Stimulated activated CD8-positive, alpha-beta memory T cell treated with anti-CD3 and anti-CD28 coated beads, Interleukin-12 subunit alpha, Interleukin-12 subunit beta, amount 100 ng/mL, for 1 hour (primary cell): ENCODE measurements at regions not wholly inside any gene's neighbourhood (a gene's known extent, or its start where the extent isn't known, plus 50 kb on each side); places are given as distances from the start of the nearest gene placed in this dataset.
"Not testable (repeated sequence)": the region's sequence is repeated elsewhere in the genome, so short reads cannot be mapped to it uniquely, and the experiment has no call there.

Experiments
- DNase-seq: peaks from one replicate; pipeline ENCODE4 v3.0.0-alpha.2; 2020; ENCODE audit warnings: low read depth

DNA sequence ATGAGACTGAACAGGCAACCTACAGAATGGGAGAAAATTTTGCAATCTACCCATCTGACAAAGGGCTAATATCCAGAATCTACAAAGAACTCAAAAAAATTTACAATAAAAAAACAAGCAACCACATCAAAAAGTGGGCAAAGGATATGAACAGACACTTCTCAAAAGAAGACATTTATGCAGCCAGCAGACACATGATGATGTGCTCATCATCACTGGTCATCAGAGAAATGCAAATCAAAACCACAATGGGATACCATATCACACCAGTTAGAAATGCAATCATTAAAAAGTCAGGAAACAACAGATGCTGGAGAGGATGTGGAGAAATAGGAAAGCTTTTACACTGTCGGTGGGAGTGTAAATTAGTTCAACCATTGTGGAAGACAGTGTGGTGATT, 51.7 kb upstream of the PAXBP1 start:
- not testable (repeated sequence) for DNase-seq

DNA sequence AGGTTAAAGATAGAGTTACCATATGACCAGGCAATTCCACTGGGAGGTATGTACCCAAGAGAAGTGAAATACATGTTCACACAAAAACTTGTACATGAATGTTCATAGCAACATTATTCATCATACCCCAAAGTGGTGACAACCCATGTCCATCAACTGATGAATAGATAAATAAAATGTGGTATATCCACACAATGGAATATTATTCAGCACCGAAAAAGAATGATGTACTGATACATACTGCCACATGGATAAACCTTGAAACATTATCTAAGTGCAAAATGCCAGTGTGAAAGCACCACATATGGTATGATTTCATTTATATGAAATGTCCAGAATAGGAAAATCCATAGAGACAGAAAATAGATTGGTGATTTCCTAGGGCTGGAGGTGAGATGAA, 53.4 kb upstream of the PAXBP1 start:
- DNase-seq = no peak

DNA sequence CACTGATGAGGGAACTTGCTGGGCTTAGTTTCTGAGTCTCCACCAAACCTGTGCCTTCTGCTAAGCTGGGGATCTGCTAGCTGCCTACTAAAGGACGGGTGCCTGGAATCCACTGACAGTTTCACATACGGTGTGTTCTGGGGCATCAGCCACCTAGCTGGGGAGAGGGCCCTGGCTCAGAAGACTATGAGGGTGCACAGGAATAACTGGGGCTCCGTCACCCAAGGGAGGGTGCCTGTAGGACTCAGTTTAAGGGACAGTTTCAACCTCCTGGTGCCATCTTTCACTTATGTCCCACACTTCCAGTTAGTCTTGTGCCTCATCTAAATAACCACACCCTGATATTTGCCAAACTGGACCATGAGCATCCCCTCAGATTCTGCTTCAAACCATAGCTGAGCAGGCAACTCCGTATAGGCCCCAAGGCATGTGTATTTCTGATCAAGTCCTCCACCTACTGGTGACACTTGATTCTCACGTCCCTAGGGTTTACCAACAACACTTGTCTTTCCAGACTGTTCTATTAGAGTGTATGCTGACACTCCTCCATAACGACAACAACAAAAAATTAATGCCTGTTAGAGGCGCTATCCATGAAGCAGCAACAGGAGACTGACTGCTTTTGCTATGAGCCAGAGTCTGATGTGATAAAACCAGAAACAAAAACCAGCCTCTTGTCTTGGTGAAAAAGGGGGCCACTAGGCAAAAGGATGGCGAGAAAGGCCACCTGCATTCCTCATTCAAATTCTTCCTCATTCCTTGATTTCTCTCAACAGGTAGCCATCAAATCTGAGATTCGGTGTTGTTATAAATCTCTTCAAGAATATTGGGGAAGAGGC, 55.0 kb upstream of the PAXBP1 start:
- DNase-seq = no peak

DNA sequence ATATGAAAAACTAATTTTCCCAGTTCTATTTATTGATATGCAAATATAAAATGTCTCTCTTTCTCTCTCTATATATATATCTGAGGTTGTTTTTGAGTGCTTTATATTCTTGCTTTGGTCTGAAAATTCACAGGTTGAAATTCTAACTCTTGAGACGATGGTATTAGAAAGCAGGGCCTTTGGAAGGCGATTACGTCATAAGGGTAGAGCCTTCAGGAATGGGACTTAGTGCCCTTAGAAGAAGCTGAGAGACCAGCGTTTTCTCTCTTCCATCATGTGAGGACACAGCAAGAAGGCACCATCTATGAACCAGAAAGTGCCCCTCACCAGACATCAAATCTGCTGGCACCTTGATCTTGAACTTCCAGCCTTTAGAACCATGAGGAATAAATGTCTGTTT, 57.4 kb upstream of the PAXBP1 start:
- no peak for DNase-seq

DNA sequence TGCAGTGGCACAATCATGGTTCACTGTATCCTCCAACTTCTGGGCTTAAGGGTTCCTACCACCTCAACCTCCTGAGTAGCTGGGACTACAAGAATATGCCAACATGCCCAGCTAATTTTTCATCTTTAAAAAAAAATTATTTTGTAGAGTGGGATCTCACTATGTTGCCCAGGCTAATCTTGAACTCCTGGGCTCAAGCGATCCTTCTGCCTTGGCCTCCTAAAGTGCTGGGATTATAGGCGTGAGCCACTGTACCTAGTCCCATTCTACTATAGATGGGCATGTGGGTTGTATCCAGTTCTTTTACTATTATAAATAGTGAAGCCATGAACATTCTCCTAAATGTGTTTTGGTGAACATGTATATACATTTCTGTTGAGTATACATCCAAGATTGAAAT, 57.9 kb upstream of the PAXBP1 start:
- no peak for DNase-seq

DNA sequence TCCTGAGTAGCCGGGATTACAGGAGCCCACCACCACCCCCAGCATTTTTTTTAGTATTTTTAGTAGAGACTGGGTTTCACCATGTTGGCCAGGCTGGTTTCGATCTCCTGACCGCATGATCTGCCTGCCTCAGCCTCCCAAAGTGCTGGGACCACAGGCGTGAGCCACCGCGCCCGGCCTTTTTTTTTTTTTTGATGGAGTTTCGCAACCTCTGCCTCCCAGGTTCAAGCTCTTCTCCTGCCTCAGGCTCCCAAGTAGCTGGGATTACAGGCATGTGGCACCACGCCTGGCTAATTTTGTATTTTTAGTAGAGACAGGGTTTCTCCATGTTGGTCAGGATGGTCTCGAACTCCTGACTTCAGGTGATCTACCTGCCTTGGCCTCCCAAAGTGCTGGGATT, 60.2 kb upstream of the PAXBP1 start:
- DNase-seq = not testable (repeated sequence)

DNA sequence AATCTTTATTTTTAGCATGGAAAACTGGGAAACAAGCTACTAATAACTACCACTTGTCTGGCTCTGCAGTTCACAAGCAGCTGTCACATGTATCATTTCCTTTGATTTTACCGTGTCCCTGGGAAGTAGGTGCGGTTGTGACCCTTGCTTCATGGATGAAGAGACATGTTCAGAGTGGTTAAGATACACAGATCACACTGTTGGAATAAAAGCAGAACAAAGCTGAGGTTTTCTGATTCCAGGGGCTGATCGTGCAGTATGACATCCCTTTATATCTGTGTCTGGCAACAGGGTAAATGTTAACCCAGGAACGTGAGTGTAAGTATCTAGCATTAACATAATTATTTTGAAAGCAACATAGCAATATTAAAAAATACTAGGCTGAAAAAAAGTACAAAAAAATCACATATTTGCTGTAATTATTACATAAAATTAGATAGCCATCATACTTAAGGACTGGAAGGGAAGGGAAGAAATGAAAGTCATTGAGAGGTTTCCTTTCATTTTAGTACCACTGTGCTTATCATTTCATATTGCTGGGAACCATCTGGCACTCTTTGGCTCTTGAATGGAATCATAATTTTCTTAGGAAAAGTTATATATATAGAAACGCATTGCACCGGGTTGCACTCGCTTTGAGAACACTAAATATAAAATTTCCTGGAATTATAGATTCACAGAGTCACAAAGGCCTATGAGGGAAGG, 62.8 kb upstream of the PAXBP1 start:
- DNase-seq = no peak

DNA sequence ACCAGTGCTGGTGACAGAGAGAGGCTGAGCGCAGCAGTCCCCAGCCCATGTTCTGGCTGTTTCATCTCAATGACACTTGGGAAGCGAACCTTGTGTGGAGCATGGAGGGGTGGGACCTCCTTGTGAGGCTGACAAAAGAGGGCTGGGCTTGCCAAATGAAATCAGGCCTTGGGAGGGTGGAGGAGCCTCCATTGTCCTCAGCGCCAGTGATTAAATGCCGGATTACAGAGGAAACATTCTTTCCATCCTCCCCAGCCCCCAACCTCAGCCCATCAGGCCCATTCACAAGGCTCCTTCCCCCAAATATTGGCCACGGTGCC, 63.3 kb upstream of the PAXBP1 start:
- DNase-seq = no peak

DNA sequence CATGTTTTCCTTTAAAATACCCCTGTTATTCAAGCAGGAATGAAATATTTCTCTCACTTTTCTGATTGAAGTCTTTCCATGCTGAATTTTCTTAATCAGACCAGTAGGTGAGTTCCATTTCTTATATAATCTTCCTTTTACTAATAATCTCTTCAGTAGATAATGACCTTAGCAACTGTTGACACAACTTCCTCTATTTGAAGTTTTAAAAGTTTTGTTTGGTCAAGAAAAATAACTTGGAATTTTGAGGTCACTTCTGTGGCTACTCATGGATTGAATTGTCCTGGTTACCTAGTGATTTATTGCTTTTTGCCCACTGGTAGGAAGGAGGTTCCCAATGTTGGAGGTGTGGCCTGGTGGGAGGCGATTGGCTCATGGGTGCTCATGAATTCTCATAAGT, 70.6 kb upstream of the PAXBP1 start:
- DNase-seq = no peak

DNA sequence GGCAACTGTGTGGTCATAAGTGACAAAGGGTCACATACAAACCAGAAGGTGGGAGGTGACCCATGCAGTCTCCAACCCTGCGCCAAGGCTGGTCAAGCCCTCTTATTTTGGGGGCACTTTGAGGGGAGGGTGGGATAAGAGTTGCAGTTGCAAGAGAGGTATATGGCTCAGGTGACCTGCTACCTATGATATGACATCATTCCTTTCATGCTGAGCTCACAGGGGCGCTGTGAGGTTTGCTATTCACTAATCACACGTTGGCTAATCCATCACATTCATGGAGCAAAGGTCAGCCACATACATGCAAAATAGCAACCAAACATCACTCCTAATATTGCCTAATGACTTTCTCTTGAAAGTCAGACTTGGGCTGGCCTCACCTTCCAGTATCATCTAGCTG, 72.0 kb upstream of the PAXBP1 start:
- no peak for DNase-seq

DNA sequence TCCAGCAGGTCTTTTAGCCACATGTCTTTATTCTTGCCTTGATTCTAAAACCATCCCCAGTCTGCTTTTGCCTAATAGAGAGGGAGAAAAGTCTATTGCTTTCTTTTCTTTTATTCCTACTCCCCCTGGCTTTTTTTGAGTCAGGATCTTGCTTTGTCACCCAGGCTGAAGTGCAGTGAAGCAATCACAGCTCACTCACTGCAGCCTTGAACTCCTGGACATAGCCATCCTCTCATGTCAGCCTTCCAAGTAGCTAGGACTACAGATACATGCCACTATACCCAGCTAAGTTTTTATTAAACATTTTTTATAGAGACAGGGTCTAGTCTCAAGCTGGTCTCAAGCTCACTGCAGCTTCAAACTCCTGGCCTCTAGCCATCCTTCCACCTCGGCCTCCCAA, 72.5 kb upstream of the PAXBP1 start:
- no peak for DNase-seq

DNA sequence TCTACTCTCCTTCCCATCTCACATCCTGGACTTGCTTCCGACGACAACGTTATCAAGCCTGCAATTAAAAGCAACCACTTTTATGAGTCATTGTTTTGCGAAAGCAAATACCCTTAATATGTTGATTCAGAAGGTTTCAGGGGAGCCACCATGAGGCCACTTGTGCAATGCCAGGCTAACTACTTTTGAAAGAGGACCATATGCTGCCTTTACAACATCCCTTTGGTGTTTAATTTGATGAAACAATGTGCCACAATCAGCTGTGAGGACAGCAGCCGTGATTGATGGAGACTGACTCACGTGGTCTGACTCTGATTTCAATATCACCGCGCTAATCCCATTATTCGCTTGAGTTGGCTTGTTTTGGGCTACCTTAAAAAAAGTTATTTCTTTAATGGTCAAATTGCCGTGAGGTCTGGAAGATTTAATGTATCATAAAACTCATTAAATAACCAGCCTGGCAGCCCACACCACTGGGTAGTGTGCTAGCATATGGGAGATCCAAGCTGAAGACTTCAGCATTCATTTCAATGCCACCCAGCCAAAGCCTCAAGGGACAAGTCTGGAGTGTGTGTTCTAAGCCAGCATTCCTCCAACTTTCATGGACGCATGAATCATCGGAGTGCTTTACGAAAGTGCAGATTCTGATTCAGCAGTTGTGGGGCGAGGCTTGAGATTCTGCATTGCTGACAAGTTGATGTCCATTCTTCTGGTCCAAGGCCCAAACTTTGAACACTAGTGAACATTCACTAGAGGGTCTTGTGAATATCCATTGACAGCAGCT, 73.3 kb upstream of the PAXBP1 start:
- no peak for DNase-seq

DNA sequence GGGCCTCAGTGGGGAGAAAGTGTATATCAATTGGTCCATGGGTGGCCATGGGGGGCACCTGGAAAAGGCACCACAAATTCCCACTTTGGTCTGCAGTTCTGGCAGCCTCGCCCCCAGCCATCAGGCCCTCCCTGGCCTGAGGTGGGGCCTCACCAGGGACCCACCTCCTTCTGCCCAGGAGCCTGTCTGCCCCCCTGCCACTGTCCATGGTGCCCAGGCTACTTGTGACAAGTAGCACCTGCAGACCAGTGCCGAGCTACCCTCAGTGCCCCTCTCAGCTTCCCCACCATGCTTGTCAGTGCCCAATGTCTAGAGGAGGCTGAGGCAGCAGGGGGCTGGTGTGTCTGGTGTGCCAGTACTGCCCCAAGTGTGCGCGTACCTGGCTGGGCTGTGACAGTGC, 87.1 kb upstream of the PAXBP1 start:
- DNase-seq = no peak

DNA sequence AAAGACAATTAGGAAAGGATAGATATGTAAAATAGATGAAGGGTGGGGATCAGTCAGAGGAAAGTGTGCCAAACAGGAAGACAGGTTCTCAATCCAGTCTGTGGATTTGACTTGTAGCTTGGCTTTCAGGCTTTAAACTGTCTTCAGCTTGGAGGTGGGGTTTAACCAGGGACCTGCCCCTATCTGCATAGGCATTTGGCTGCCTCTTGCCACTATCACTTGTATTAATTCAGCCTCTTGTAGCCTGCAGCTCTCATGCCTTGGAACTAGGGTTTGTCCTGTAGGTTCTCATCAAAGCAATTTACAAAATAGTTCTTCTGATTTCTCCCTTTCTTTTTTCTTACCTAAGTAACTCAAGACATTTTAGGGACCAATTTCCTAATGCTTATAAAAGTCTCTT, 88.8 kb upstream of the PAXBP1 start:
- DNase-seq = no peak

DNA sequence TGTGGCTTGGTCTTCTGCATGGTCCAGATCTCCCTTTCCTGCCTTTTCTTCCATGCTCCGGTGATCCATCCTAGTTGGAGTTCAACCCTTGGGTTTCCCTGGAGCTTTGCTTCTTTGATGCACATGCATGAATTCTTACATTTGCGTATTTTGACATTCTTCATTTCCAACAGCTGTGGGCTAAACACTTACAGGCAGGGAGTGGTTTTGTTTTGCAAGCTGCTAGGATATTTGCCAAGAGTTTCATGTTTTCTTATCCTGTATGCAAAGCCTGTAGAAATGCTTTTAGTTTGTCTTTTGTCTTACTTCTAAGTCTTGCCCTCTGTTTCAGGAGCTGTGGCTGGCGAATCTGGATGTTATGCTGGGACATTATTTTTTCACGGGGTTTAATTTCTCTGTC, 90.3 kb upstream of the PAXBP1 start:
- no peak for DNase-seq

DNA sequence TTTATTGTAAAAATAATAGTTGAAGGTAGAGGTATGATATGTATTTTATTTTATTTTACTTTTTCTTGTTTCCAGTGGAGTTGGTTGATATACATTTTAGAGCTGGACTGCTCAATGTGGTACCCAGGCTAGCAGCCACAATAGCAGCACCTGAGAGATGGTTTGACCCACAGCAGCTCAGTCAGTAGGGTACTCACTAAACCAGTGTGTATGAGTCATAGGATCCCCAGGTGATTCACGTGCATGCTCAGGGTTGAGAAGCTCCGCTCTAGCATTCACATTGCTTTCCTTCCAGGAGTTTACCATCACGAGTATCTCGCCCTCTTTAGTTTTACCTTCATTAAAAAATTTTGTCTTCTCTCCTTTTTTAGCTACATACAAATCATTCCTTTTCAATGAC, 96.0 kb upstream of the PAXBP1 start:
- DNase-seq = no peak

DNA sequence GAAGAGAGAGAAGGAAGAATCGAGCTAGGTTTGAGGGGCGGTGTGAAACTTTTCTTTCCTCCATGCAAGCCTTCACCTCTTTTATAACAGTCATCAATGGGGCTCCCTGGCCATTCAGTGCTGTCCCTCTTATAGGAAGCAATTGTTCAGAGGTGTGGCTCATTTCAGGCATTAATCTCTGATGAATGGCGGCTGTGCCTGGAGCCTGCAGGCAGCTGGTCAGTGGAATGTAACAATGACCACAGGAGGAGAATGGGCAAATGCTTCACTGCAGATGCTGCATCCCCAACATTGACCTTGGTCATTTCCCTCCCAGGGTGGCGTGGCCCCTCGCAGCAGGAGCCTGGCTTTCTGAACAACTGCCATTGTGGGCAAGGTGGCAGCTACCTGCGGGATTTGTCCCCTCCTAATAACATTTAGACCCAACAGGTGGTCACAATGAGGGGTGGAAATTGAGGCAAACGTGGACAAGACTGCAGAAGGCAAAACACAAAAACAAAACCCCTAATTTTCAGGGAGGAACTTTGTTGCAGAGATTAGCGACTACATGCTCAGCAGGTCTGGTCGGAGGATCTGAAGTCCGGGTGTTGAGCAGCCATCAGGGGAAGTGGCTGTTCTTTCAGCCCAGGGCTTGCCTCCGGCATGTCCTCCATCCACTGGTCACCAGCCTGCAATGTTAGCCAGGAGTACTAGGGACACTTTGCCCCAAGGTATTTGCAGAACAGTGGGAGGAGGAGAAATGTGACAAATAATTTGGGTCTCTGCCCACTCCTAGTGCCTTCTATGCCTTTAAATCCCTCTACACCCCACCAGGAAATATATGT, 97.3 kb upstream of the PAXBP1 start:
- no peak for DNase-seq

DNA sequence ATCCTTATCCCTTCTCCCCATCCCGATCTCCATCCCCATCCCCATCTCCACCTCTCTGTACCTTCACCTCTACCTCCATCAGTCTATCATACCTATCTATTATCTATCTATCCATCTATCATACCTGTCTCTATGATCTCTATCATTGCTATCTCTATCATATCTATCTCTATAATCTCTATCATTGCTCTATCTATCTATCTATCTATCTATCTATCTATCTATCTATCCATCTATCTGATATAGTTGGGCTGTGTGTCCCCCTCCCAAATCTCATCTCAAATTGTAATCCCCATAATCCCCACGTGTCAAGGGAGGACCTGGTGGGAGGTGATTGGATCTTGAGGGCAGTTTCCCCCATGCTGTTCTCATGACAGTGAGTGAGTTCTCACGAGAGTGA, 97.9 kb upstream of the PAXBP1 start:
- DNase-seq = no peak

DNA sequence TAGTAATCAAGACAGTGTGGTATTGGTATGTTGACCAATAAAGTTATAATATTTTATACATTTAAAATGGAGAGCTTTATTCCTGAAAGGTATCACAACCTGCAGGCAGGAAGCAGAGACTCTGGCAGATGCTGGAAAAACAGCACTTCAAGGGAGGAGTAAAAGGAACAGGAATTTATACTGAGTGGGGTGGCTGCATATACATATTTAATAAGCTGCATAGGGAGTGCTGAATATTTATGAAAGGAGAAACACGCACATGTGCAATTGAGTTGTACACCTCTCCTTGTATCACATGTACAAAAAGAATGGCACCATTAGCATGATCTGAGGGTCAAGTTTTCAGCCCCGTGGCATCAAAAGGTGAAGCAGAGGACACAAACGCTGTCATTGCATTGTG, 104.9 kb upstream of the PAXBP1 start:
- no peak for DNase-seq

DNA sequence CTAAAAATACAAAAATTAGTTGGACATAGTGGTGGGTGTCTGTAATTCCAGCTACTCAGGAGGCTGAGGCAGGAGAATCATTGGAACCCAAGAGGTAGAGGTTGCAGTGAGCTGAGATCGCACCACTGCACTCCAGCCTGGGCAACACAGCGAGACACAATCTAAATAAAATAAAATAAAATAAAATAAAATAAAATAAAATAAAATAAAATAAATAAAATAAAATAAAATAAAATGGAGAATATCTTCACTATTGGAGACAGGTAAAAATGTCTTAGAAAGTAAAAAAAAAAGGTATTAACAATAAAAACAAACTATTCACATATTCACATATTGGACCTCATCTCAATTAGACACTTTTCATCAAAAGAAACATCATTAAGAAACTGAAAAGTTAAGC, 106.3 kb upstream of the PAXBP1 start:
- DNase-seq = not testable (repeated sequence)

DNA sequence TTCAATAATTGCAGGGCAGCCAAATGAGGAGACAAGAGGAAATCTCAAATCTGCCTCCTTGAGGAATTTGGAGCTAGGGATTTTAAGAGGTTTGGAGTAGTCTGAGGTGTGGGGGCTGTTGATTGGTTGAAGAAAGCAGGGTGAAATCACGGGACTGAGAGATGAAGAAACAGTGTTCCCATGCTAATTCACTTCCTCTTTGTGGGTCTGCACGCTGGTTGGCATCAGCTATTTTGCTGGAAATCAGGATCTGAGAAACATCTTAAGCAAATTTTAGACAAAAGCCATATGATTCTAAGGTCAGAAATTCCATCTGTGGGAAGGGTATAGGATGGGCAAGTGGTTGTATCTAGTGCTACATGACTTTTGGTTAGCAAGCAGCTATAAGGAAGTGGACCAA, 107.1 kb upstream of the PAXBP1 start:
- DNase-seq = no peak

DNA sequence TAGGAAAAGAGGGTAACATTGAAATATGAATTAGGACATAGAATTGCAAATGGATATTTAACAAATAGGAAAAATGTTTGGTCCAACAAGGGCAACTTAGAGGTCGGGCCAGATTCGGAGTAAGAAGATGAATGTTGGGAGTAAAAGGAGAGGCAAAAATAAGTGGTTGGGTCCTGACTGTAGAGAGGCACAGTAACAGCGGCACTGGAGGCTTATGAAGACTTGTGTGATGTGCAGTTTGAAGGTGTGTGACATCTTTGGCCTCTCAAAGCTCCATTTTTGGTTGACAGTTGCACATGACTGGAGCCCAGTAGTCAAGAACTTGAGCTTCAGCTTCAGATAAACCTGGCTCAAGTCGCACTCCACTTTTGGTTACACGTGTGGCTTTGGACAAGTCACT, 109.9 kb upstream of the PAXBP1 start:
- no peak for DNase-seq
